ENCODE measurements at regions not wholly inside any gene's neighbourhood (a gene's known extent, or its start where the extent isn't known, plus 50 kb on each side); places are given as distances from the start of the nearest gene placed in this dataset.

- TF ChIP-seq POLR2A (IDR thresholded peaks at IDR 0.05; ENCODE audit: low read depth, low read length) (no peak), POLR2AphosphoS5 (IDR thresholded peaks at IDR 0.05; ENCODE audit: low read depth, low read length) (no peak), SPI1 (IDR thresholded peaks at IDR 0.05; ENCODE audit: low read depth, low read length) (no peak)
These were observed 534.7 kb upstream of the RAB6C start for GRCh38 chr2:129444751-129445150.
